ENCODE measurements at regions not wholly inside any gene's neighbourhood (a gene's known extent, or its start where the extent isn't known, plus 50 kb on each side); places are given as distances from the start of the nearest gene placed in this dataset.

DNA sequence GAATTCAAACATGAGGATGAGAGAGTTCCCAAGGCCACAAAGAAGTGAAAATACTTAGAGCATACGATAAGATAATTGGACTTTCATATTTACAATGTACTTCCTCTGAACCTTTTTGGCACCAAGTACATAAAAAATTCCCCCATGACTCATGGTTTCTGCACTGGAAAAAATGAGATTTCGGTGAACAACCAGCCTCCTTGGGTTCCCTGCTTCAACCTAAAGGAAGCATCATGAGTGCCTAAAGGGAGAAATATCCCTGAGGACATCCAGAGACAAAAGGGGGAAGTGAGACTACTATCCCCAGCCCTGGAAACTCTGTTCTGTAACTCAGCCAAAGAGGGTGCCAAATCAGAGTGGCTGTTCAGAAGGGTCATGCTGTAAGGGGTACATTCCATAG, 562.7 kb upstream of the SLC39A10 start:
- intact Hi-C loops (cut with micrococcal nuclease; ENCODE audit: unreplicated experiment) (no loop called here), in situ Hi-C loops (cut with MboI) (no loop called here)
- ChIA-PET RAD21 (ENCODE audit: unreplicated experiment) (no interaction called here), POLR2A (no interaction called here), CTCF (no interaction called here), SMC1A (ENCODE audit: uncharacterized antibody, unreplicated experiment) (interaction anchor here (1.5 to 2.0 kb wide), 2 partner anchors 90 to 482 kb away, joined by 4 read pairs; no protein-coding TSS in a partner anchor)
- no peak overlapping the region for H2AFZ ChIP-seq (ENCODE audit: control insufficient read depth, low read depth, low read length)
- no peak overlapping the region for H3K4me3 ChIP-seq
- H3K9ac ChIP-seq (ENCODE audit: control insufficient read depth, insufficient read depth, low read length): no peak overlapping the region
- no peaks in the 10 kb centered on the region for H3K9me3 ChIP-seq (replicated peaks; ENCODE audit: control insufficient read depth, insufficient read depth, low read length)
- H3K27ac ChIP-seq (ENCODE audit: control insufficient read depth, insufficient read depth): no peak overlapping the region
- no peak overlapping the region for H3K4me2 ChIP-seq (ENCODE audit: control insufficient read depth, insufficient read depth)
- no peak for FAIRE-seq
- peak; percentile 77 for ATAC-seq
- no peaks in the 10 kb centered on the region for H3K36me3 ChIP-seq (ENCODE audit: control insufficient read depth in 2 of 2, insufficient read depth in 2 of 2, low read length in 1 of 2)
- no peaks in the 10 kb centered on the region for H3K4me1 ChIP-seq (ENCODE audit: control insufficient read depth, insufficient read depth, low read length)
- no TSS peak for BruUV-seq (replicated peaks)
- peak; percentile 7 for DNase-seq (ENCODE audit: low read depth, low spot score)
- no peaks in the 10 kb centered on the region for H3K27me3 ChIP-seq (replicated peaks in 1 of 2; ENCODE audit: control insufficient read depth in 2 of 2, insufficient read depth in 2 of 2, low read length in 1 of 2)
- H4K20me1 ChIP-seq (ENCODE audit: control insufficient read depth, insufficient read depth): no peaks in the 10 kb centered on the region
- no peaks in the 10 kb centered on the region for H3K79me2 ChIP-seq (ENCODE audit: control insufficient read depth, insufficient read depth, low read length)
- 2% methylated on average over 2 of the region's 2 CpGs for WGBS (ENCODE audit: insufficient coverage, insufficient replicate concordance, low lambda C conversion rate, missing lambda C conversion rate)
- TF ChIP-seq SIX5 (IDR thresholded peaks at IDR 0.05; ENCODE audit: low read depth, low read length, severe bottlenecking): no peak
- no peak for TF ChIP-seq ZSCAN29 (IDR thresholded peaks at IDR 0.05)
- no peak for TF ChIP-seq SMARCA5 (IDR thresholded peaks at IDR 0.05)
- TF ChIP-seq PRDM15 (CRISPR knock-in tag; IDR thresholded peaks at IDR 0.05): no peak
- TF ChIP-seq RELB (IDR thresholded peaks at IDR 0.05; ENCODE audit: low read depth): peak; percentile 74
- TF ChIP-seq RBBP5 (conservative IDR thresholded peaks at IDR 0.05): no peak
- TF ChIP-seq ASH2L (IDR thresholded peaks at IDR 0.05; ENCODE audit: borderline replicate concordance, low read depth): no peak
- TF ChIP-seq EP300 (IDR thresholded peaks at IDR 0.05; ENCODE audit: borderline replicate concordance in 1 of 2, control insufficient read depth in 1 of 2, low read depth in 2 of 2, low read length in 2 of 2): no peak
- TF ChIP-seq BACH1 (IDR thresholded peaks at IDR 0.05; ENCODE audit: borderline replicate concordance): no peak
- peak; percentile 88 for TF ChIP-seq IKZF1 (conservative IDR thresholded peaks at IDR 0.05)
- no peak for TF ChIP-seq BCL3 (IDR thresholded peaks at IDR 0.05; ENCODE audit: borderline replicate concordance, insufficient read depth, low read depth, low read length, poor library complexity, severe bottlenecking)
- TF ChIP-seq SPI1 (IDR thresholded peaks at IDR 0.05; ENCODE audit: borderline replicate concordance, insufficient read depth, low read depth, low read length): peak; percentile 73
- TF ChIP-seq IRF3 (IDR thresholded peaks at IDR 0.05): no peak
- TF ChIP-seq EZH2 (IDR thresholded peaks at IDR 0.05; ENCODE audit: borderline replicate concordance, control insufficient read depth, low read depth, low read length): no peak
- TF ChIP-seq JUNB (IDR thresholded peaks at IDR 0.05): no peak
- peak; percentile 81 to 84 for TF ChIP-seq IKZF2 (IDR thresholded peaks at IDR 0.05)
- 0 out of 2 replicates have a peak, but pooled peaks have one; percentile 38 for TF ChIP-seq BMI1 (IDR thresholded peaks at IDR 0.05; ENCODE audit: borderline replicate concordance)
- no peak for TF ChIP-seq TBL1XR1 (IDR thresholded peaks at IDR 0.05; ENCODE audit: low read depth, low read length)

Measured in GM12878 (cell line).